Tongue (tissue), 1 donor: ENCODE measurements at regions not wholly inside any gene's neighbourhood (a gene's known extent, or its start where the extent isn't known, plus 50 kb on each side); places are given as distances from the start of the nearest gene placed in this dataset.
A peak's percentile ranks its signal among the peaks of the same experiment; 100 is the strongest.
"Not testable (repeated sequence)": the region's sequence is repeated elsewhere in the genome, so short reads cannot be mapped to it uniquely, and the experiment has no call there.

Source experiments
- DNase-seq: peaks from one replicate; pipeline ENCODE4 v3.0.0-alpha.2; 2015

DNA sequence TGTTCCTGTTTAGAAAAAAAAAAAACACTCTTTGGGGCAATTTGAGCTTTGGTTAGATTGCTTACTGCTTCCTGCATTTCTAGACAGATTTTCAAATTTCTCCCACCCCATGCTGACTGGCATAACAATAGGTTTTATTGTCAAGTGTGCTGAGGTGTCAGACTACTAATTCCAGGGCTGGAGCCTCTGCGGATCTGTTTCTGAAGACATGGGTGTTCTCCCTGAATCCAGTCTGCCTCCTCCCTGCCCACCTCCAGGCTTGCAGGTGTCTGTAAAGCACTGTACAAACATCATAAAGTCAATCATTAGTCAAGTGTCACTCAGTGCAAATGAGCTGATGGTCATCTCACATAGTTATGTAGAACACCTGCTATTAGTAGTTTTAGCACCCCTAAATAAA is 292.4 kb downstream of the GATA3 start:
- DNase-seq = no peak

DNA sequence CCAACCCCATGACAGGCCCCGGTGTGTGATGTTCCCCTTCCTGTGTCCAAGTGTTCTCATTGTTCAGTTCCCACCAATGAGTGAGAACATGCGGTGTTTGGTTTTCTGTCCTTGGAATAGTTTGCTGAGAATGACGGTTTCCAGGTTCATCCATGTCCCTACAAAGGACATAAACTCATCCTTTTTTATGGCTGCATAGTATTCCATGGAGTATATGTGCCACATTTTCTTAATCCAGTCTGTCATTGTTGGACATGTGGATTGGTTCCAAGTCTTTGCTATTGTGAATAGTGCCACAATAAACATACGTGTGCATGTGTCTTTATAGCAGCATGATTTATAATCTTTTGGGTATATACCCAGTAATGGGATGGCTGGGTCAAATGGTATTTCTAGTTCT is 293.1 kb downstream of the GATA3 start:
- DNase-seq = not testable (repeated sequence)

DNA sequence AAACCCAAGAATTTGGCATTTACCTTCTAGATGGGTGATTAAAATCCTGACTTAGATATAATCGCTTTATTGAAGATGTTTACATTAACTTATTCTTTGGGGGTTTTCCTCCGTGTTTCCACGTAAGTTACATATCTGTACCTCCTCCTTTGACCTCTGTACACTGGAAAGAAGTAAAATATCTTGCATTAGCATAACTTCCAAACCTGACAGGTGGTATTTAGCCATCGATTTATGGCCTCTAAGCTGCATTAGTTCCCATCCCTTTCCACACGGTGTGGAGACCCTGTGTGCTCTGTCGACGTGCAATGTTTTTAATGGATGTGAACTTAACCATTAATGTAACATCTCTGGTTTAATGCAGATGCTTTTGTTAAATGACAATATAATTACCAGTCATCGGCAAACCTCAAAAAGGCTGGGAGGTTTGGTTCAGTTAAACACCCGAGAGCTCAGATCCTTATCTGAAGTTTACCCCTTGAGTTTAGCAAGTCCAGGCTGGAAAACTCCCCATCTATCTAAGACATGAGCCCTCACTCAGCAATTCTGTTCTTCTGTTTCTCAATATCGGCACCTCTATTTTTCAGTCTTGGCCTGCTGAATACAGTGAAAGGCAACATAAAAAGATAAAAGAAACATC is 295.2 kb downstream of the GATA3 start:
- DNase-seq = no peak

DNA sequence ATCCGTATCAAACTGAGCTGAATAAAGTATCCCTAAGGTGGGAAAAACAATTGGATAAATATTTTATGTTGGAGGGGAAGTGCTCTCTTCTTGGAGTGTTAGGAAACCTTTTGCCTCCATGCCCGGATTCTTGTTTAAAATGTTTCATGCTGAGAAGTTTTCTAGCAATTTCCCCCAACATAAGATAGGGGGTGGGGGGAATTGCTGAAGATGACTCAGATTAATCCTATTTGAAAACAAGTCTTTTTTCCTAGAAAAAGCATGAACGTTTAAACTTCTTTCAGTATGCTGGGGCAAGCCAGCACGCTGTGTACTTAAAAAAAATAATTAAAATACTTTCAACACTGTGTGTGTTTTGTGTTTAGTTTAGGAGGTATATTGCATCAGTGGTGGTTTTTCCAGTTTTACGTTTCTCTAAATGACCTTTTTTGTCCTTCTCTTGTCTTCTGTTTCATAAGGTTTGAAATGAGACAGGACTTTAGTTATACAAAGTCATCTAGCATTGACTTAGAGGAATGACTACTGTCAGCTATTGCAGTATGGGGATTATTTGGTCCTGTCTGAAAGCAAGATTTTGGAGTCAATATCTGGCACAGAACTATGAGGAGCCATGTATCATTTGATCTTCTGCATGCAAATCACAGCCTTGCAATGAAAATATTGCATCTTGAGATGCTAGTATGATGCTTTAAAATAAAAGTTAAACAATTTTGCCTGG is 295.9 kb downstream of the GATA3 start:
- DNase-seq = no peak

DNA sequence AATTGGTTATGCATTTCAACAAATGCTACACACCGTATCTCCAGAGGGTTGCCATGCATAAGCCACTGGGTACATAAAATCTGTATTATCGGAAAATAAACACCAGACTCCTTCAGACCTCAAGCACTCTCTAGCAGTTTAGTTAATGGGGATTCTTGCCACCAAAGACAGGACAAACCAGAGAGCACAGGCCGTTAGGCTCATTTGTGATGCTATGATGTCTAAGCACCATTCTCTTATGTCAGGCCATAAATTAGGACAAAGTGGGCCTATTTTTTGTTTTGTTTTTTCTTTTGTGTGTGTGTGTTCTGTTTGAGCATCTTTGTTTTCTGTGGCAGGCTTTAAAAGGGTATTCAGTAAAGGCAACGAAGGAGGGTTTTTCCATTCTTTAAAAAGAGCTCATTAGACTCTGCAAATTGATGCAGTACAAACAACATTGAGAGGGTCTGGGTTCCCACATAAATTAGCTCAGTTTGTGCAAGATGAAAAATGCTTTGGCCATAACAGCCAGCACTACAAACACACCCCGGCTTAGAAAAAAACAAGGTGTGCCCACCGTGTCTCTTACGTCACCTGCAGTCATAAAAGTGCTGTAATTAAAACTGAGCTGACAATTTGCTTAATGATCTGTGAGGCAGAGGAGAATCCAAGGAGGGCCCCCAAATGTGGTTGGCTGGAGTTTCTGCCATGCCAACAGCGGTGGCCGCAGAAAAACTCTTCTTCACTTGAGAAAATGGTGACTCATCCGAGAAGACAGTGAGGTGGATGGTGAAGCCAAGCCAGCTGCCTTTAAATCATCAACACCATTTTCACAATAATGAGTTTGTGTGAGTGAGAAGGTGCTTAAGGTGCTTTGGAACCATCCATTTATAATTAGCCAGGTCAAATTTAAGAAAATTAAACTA is 297.9 kb downstream of the GATA3 start:
- no peak for DNase-seq

DNA sequence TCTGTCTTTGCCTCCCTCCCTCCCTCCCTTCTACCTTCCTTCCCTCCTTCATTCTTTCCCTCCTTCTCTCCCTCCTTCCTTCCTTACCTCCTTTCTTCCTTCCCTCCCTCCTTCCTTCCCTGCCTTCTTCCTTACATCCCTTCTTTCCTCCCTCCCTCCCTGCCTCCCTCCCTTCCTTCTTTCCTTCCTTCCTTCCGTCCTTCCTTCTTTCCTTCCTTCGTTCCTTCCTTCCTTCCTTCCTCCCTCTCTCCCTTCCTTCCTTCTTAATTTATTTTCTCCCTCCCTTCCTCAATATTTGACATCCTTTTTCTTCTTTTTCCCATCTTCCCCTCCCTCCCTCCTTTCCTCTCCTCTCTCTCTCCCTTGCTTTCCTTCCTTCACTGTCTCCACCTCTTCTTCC is 301.8 kb downstream of the GATA3 start:
- DNase-seq = no peak

DNA sequence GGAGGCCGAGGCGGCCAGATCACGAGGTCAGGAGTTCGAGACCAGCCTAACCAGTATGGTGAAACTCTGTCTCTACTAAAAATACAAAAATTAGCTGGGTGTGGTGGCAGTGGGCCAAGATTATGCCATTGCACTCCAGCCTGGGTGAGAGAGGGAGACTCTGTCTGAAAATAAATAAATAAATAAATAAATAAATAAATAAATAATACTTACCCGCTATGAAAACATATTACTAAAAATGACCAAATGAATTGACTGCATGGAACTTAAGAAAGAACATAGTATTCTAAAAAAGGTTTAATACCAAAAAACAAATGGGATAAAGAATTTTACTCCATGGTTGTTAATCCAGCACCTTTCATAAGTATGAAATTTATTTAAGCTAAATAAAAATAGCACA is 305.0 kb downstream of the GATA3 start:
- DNase-seq = no peak

DNA sequence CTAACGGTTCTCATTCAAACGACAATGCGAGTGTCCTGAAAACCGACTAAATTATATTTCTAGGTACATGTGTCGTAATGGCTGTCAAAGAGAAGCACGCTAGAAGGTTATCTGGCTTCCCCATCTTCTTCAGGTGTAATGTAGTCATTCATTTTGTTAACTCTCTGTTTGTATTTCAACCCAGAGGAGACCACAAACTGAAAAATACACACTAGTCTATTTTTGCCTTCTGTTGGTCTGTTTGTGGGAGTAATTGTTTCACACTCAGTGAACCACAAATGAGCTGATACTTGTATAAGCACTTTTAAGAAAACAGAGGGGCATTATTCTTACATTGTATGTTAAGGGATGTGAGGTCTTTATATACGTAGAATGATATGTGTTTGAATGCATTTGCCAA is 305.9 kb downstream of the GATA3 start:
- DNase-seq = no peak

DNA sequence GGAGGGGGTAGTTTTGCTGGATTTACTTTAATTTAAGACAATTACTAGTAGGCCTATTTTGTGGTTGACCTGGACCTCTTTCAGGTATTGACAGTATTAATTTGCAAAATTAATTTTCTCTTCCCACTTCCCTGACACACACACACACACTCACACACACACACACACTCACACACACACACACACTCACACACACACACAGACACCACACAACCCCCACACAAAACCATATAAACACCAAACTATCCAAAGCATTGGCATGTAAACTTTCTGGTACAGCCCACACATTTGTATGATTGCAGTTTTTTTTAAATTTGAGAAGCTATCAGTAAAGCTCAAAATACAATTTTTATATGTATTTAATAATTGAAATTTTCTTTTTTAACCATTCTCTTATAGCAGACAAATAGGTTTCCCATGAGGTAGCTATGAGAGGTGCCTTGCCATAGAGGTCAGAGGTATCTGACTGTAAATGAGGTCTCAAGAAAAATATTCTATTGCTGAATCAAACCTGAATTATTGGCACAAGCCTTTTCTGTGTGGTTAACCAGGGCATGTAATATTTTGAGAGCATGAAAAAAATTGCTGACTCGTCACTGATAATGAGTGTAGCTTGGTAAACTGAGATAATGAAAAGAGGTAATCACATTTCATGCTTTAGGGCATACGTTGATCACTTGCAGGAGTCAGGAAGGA is 306.5 kb downstream of the GATA3 start:
- no peak for DNase-seq

DNA sequence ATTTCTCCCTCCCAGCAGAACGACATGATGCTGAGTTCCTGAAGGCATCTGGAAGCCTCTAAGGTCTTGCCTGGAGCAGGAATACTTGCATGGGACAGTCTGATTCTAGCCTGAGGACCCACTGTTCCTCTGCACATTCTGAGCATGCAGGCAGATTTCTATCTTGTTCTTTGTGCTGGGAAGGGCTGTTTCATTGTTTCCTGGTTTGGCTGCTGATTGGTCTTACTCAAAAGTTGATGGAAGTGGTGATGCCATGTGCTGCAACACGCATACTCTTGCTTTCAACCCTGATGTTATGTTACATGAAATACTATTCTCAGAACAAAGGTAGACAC is 307.0 kb downstream of the GATA3 start:
- DNase-seq = no peak

DNA sequence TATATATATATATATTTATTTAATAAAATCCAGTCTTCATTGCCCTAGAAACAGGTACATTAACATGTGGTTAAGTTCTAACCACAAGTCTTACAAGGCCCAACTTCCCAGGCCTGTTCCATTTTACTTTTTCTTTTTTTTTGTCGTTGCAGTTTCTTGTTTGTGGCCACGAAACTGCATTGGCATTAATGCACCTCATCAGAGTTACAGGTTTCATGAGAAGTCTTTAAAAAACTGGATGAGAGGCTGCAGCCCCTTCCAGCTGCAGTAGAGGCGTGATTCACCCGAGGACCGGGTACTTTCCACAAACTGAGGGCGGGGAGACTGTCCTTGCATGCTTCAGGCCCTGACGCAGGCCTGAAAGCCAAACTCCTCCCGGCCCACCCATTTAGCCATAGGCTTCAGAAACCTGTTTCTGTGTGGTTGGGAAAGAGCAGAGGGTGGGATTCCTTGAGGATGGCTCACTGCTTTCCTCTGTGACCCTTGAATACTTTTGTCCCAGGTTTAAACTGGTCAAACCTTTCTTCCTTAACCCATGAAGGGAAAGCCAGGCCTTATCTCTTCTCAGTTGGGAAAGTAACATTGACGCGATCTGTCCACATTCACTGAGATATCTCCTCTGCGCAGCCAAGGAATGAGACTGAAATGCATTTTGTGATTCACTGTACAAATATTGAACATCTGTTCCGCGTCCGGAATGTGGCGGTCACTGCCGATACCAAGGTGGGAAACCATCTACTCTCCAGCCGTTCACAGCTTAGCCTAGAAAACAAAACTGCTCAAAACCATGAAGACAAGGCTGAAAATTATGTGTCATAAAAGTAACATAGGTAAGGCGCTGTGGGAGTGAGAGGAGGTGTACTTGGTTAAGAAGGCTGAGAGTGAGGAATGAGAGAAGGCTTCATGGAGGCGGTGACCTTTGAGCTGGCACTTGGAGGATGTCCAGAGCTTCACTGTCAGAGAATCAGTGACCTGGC is 311.7 kb downstream of the GATA3 start:
- DNase-seq = peak; percentile 4

DNA sequence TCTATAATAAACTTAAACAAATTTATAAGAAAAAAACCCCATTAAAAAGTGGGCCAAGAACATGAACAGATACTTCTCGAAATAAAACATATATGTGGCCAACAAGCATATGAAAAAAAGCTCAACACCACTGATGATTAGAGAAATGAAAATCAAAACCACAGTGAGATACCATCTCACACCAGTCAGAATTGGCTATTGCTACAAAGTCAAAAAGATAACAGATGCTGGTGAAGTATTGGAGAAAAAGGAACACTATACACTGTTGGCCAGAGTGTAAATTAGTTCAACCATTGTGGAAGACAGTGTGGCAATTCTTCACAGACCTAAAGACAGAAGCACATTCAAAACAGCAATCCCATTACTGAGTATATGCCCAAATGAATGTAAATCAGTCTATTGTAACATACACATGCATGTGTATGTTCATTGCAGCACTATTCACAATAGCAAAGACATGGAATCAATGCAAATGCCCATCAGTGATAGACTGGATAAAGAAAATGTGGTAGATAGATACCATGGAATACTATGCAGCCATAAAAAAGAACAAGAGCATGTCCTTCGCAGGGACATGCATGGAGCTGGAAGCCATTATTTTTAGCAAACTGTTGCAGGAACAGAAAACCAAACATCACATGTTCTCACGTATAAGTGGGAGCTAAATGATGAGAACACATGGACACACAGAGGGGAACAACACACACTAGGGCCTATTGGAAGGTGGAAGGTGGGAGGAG is 313.4 kb downstream of the GATA3 start:
- DNase-seq = not testable (repeated sequence)

DNA sequence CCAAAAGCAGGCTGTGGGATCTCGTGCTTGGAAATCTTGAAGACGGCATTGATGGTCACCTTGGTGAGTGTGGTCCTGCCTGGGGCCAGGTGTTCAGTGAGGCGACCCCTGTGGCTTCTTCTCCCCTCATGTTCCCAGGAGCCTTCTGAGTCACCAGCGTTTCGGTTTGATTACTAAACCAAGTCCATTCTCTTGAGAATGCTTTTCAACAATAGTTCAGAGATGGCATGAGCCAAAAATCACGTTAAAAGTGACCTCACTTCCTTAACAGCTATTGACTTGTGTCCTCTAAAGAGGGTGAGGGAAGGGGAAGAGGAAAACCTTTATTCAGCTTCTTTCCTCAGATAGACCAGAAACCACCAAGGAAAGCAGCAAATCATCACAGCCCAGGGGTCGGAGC is 315.2 kb downstream of the GATA3 start:
- no peak for DNase-seq

DNA sequence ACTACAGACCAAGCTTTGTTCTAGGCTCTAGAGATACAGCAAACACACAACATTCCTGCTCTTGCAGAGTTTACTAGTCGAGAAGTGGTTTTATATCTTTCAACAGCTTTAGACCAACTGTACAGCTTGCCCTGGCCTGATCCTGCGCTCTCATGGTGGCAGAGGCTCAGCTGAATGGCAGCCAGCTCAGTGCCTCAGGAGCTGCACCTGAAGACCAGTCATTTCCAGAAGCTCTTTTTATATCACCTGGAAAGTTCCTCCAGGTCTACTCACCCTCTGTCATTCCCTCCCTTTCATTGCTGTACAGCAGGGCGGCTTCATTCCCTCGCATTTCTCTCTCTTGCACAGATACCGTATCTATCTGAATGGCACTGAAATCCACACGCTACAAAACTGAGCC is 319.8 kb downstream of the GATA3 start:
- no peak for DNase-seq

DNA sequence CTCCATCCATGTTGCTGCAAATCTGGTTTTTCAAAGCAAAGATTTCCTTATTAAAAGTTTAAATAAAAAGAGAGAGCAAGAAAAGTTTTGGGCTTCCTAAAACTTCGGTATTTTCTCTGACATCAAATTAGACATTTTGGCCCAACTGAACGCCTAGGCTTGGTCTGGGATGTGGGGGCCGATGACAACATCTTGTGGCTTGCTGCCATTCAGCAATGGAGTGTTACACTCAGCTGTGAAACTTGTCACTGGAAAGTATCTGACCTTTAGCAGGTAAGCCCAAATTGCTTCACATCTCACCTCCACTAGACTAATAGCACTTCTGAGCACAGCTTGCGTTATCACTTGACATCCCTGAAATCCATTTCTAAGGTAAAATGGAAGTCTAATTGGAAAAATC is 320.6 kb downstream of the GATA3 start:
- no peak for DNase-seq

DNA sequence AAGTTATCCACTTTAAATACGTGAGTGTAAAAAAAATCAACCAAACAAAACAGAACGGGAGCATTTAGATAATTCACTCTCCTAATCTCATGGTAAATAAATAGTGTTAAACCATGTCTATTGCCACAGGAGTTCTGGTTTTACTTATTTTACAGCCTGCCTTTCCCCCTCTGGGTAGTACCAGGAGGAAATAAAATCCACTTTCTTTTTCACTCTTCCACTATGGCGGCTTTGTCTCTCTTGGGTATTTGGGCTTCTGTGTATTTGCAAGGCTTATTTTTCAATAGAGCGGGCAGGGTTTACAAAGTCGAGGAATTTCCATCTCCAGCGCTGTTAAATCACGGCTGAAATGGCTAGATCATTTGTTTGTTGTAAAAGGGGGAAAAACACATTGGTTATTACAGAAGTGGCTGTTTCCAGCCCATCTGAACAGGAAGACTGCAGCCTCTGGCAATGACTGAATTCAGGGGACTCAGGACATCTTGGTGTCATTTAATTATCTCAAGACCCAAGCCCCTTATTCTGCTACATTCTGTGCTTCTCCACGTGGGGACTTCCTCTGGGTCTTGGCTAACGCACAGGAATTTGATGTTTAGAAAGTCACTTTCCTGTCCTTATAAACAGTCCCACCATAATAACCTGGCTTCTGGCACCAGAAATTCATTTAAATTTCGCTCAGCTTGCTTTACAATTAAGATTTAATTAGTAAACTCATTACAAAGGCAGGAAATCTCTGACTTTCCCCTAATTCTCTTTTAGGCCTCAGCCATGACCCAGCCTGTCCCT is 323.9 kb downstream of the GATA3 start:
- peak; percentile 5 for DNase-seq

DNA sequence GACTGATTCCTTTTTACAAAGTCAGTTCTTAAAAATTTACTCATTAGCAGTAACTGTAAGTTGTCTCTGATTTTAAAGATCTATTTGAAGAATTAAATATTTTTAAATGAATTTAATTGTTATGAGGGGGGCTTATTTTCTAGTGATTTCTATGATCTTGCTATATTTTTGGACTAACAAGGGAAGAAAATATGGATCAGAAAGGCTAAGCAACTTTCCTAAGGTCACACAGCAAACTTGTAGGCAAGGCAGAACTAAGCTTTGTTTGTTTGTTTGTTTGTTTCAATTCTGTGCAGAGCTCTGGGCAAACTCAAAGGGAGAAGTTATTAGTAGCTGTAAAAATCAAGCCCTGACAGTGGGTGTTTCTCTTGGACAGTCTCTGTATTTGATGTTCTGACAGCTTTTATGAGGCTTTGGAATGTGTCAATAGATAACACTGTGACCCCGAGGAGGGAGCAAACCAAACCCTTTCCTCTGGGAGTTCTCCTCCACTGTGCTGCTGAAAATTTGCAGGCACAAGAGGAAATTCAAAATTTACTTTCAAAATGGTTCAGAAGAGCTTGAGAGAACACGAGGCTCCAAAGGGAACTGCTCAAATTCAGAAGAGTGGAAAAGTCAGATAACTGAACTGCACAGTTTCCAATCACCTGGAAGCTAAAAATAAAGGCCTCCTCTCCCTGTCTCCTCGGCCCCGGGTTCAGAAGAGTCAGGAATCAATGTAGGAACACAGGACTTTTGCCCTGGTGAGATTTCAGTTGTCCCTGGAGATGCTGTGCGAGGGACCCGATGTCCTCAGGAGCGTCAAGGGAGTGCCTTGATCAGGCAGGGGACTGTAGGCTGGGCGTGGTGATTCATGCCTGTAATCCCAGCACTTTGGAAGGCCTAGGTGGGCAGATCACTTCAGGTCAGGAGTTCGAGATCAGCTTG is 325.7 kb downstream of the GATA3 start:
- DNase-seq = no peak

DNA sequence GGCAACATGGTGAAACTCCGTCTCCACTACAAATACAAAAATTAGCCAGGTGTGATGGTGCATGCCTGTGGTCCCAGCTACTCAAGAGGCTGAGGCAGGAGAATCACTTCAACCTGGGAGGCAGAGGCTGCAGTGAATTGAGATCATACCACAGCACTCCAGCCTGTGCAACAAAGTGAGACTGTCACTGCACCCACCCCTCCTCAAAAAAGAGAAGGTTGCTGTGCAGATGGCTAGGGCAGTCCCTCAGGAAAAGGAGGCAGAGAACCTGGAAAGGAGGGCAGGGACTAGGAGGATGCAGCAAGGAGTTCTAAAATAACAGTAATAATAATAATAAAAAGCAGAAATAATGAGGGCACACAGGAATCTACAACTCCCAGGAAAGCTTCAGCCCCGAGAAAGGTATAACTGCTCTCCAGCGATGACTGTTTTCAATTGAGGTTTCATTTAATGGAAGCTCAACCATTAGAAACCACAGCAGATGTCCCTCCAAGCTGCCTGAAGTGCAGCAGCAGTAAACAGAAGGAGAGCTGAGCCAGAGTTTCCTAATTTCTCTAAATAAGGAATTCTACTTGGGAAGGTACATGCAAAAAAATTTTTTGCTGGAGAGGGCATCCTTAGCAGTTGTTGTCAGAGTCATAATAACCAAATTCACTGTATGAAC is 326.5 kb downstream of the GATA3 start:
- DNase-seq = no peak
